ENCODE measurements at regions not wholly inside any gene's neighbourhood (a gene's known extent, or its start where the extent isn't known, plus 50 kb on each side); places are given as distances from the start of the nearest gene placed in this dataset.

DNA sequence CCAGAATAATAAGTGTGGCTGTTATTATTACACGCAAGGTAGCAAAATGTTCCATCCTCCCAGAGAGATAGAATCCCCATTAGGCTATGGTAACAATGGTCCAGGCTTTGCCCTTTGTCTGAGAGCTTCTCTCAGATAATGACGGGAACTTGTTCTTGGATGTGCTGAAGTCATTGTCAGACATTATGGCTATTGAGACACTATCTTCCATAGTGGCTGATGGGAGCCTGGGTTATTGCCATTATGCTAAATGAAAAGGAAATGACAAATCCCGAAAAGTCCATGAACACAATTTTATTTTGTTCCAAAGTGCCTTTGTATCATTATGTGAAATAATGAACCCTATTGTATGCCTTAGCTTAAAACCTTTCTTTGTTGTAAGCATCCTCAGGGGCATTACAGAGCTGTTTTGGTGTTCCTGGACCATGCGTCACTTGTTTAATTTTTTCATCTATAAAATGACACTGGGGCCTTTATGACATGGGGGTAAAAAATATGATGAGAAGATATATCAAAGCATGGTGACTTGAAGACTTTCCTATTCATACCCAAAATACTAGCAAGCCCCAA, 218.5 kb downstream of the KCNS3 start:
- TF ChIP-seq POLR2A (IDR thresholded peaks at IDR 0.05; ENCODE audit: low read depth, low read length) (no peak), POLR2AphosphoS5 (IDR thresholded peaks at IDR 0.05; ENCODE audit: low read depth, low read length) (no peak), TAF1 (IDR thresholded peaks at IDR 0.05; ENCODE audit: borderline replicate concordance, low read depth, low read length) (no peak)
